WTC11 (cell line): ENCODE measurements at regions not wholly inside any gene's neighbourhood (a gene's known extent, or its start where the extent isn't known, plus 50 kb on each side); places are given as distances from the start of the nearest gene placed in this dataset.

Source experiments
- ATAC-seq: fragments of 200-7000 bp; cut with Tn5 transposase; 2 replicates; pipeline ENCODE4 v1.10.0; 2021; ENCODE audit warnings: mild to moderate bottlenecking, moderate library complexity
- CTCF ChIA-PET: fragments of 300-600 bp; sonication (Branson Sonifier 250); formaldehyde crosslinking; loops from one replicate; lab custom pipeline; 2021; ENCODE audit warnings: antibody characterized with exemption; lab: Charles Lee
- POLR2A ChIA-PET: fragments of 350-600 bp; sonication (Branson Sonifier 250); formaldehyde crosslinking; loops from one replicate; lab custom pipeline; 2021; ENCODE audit warnings: antibody characterized with exemption; lab: Charles Lee
- DNase-seq: peaks from one replicate; pipeline ENCODE4 v3.0.0; 2021; ENCODE audit warnings: low spot score
- H3K27ac Mint-ChIP-seq: 2 replicates; pipeline ENCODE4 v1.8.0; 2021; ENCODE audit warnings: mixed read lengths
- H3K27me3 Mint-ChIP-seq: 2 replicates; pipeline ENCODE4 v1.8.0; 2021; ENCODE audit warnings: low read depth, mild to moderate bottlenecking, moderate library complexity, mixed read lengths
- H3K36me3 Mint-ChIP-seq: 2 replicates; pipeline ENCODE4 v1.8.0; 2021; ENCODE audit warnings: mixed read lengths
- H3K4me1 Mint-ChIP-seq: 2 replicates; pipeline ENCODE4 v1.8.0; 2022; ENCODE audit warnings: mixed read lengths
- H3K4me3 Mint-ChIP-seq: 2 replicates; pipeline ENCODE4 v1.8.0; 2021; ENCODE audit warnings: mild to moderate bottlenecking, moderate library complexity, mixed read lengths
- H3K9me3 Mint-ChIP-seq: 2 replicates; pipeline ENCODE4 v1.8.0; 2021; ENCODE audit warnings: mixed read lengths
- CTCF ChIP-seq: fragments of 200-600 bp; IDR thresholded peaks from 2 replicates; pipeline ENCODE4 v1.8.0; 2022; ENCODE audit warnings: antibody characterized with exemption
- ESRRA ChIP-seq: sonication (generic); formaldehyde crosslinking; IDR thresholded peaks from 2 replicates; pipeline ENCODE4 v1.8.1; 2022; ENCODE audit warnings: mild to moderate bottlenecking, missing genetic modification reagents, borderline replicate concordance
- FOXP4 ChIP-seq: sonication (generic); formaldehyde crosslinking; IDR thresholded peaks from 2 replicates; pipeline ENCODE4 v1.8.0; 2022; ENCODE audit warnings: mild to moderate bottlenecking, missing genetic modification reagents
- HMGXB4 ChIP-seq: sonication (generic); formaldehyde crosslinking; IDR thresholded peaks from 2 replicates; pipeline ENCODE4 v1.8.1; 2023; ENCODE audit warnings: mild to moderate bottlenecking, moderate library complexity, missing genetic modification reagents
- SMAD4 ChIP-seq: sonication (generic); formaldehyde crosslinking; IDR thresholded peaks from 2 replicates; pipeline ENCODE4 v1.8.0; 2022; ENCODE audit warnings: mild to moderate bottlenecking, missing genetic modification reagents
- TEAD1 ChIP-seq: sonication (generic); formaldehyde crosslinking; IDR thresholded peaks from 2 replicates; pipeline ENCODE4 v1.8.0; 2022; ENCODE audit warnings: mild to moderate bottlenecking, missing genetic modification reagents
- TEAD4 ChIP-seq: sonication (generic); formaldehyde crosslinking; IDR thresholded peaks from 2 replicates; pipeline ENCODE4 v1.8.0; 2022; ENCODE audit warnings: mild to moderate bottlenecking, missing genetic modification reagents
- ZNF219 ChIP-seq: sonication (generic); formaldehyde crosslinking; IDR thresholded peaks from 2 replicates; pipeline ENCODE4 v1.8.0; 2023; ENCODE audit warnings: missing genetic modification reagents, mild to moderate bottlenecking, borderline replicate concordance
- ZNF416 ChIP-seq: fragments of 250-450 bp; sonication (Bioruptor Pico); IDR thresholded peaks from 2 replicates; pipeline ENCODE4 v1.9.0; 2021; ENCODE audit warnings: mild to moderate bottlenecking, inconsistent platforms
- TF ChIP-seq, protein P1 (sequence below): sonication (generic); formaldehyde crosslinking; IDR thresholded peaks from 2 replicates; pipeline ENCODE4 v1.8.0; 2022; ENCODE audit warnings: missing genetic modification reagents
- TF ChIP-seq, protein P2 (sequence below): sonication (generic); formaldehyde crosslinking; conservative IDR thresholded peaks from 2 replicates; pipeline ENCODE4 v1.8.1; 2022; ENCODE audit warnings: mild to moderate bottlenecking, missing genetic modification reagents
- TF ChIP-seq, protein P3 (sequence below): fragments of 250-450 bp; sonication (Bioruptor Pico); IDR thresholded peaks from 2 replicates; pipeline ENCODE4 v1.9.0; 2021; ENCODE audit warnings: moderate library complexity, mild to moderate bottlenecking, inconsistent platforms, borderline replicate concordance
- TF ChIP-seq, protein P4 (sequence below): sonication (generic); formaldehyde crosslinking; IDR thresholded peaks from 2 replicates; pipeline ENCODE4 v1.8.1; 2023; ENCODE audit warnings: mild to moderate bottlenecking, missing genetic modification reagents

DNA sequence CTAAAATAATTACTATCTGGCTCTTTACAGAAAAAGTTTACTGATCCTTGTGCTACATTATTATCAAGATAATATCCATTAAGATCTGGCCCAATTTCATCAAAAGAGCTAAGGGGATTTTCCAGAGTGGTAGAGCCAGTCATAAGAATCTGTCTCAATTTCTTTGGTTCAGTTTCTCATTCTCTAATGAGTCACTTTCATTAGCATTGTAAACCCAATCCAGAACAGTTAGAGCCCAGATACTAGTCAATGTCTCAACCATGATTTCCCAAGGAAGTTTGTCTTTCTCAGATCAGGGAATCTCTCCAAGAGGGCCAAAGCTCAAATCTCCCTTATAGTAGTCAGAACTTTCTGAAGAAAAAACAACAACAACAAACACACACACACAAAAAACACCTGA, 131.1 kb upstream of the PPP2R3A start (continued):
- TF ChIP-seq HMGXB4 (CRISPR knock-in tag) = no peak

GRCh38 chr3:135837977-135838631, 127.4 kb upstream of the PPP2R3A start:
- H3K9me3 Mint-ChIP-seq = no peaks in the 10 kb centered on the region; the same call in 1 of the 2 replicates
- DNase-seq (no peak), ATAC-seq (no peak)
- TF ChIP-seq CTCF (no peak), SMAD4 (no peak), ESRRA (CRISPR knock-in tag) (no peak), ZNF416 (CRISPR knock-in tag) (no peak), ZNF219 (no peak), TEAD1 (no peak), FOXP4 (CRISPR knock-in tag) (no peak), TEAD4 (CRISPR knock-in tag) (no peak)
- TF ChIP-seq, protein P1, sequence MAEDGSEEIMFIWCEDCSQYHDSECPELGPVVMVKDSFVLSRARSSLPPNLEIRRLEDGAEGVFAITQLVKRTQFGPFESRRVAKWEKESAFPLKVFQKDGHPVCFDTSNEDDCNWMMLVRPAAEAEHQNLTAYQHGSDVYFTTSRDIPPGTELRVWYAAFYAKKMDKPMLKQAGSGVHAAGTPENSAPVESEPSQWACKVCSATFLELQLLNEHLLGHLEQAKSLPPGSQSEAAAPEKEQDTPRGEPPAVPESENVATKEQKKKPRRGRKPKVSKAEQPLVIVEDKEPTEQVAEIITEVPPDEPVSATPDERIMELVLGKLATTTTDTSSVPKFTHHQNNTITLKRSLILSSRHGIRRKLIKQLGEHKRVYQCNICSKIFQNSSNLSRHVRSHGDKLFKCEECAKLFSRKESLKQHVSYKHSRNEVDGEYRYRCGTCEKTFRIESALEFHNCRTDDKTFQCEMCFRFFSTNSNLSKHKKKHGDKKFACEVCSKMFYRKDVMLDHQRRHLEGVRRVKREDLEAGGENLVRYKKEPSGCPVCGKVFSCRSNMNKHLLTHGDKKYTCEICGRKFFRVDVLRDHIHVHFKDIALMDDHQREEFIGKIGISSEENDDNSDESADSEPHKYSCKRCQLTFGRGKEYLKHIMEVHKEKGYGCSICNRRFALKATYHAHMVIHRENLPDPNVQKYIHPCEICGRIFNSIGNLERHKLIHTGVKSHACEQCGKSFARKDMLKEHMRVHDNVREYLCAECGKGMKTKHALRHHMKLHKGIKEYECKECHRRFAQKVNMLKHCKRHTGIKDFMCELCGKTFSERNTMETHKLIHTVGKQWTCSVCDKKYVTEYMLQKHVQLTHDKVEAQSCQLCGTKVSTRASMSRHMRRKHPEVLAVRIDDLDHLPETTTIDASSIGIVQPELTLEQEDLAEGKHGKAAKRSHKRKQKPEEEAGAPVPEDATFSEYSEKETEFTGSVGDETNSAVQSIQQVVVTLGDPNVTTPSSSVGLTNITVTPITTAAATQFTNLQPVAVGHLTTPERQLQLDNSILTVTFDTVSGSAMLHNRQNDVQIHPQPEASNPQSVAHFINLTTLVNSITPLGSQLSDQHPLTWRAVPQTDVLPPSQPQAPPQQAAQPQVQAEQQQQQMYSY (CRISPR knock-in tag) = no peak
- TF ChIP-seq, protein P2, sequence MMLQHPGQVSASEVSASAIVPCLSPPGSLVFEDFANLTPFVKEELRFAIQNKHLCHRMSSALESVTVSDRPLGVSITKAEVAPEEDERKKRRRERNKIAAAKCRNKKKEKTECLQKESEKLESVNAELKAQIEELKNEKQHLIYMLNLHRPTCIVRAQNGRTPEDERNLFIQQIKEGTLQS (CRISPR knock-in tag) = no peak
- POLR2A ChIA-PET = interaction anchor here (0.6 kb wide), 1 partner anchor 603 kb away, joined by 6 read pairs; no protein-coding TSS in a partner anchor
- no peak overlapping the region for H3K27ac Mint-ChIP-seq
- CTCF ChIA-PET = interaction anchor here (1.0 to 1.2 kb wide), 2 partner anchors 56 to 101 kb away, joined by 3 read pairs; no protein-coding TSS in a partner anchor
- H3K4me1 Mint-ChIP-seq = peaks cover 8% of the 10 kb centered on the region
- H3K27me3 Mint-ChIP-seq = no peaks in the 10 kb centered on the region
- no peaks in the 10 kb centered on the region for H3K36me3 Mint-ChIP-seq
- H3K4me3 Mint-ChIP-seq = no peak overlapping the region

- no peak overlapping the region for H3K27ac Mint-ChIP-seq
- no peak overlapping the region for H3K4me3 Mint-ChIP-seq
- H3K36me3 Mint-ChIP-seq = no peaks in the 10 kb centered on the region
- H3K9me3 Mint-ChIP-seq = peaks cover under 1% of the 10 kb centered on the region
- ChIA-PET POLR2A (no interaction called here), CTCF (no interaction called here)
- DNase-seq = no peak
- no peak for ATAC-seq
- no peaks in the 10 kb centered on the region for H3K27me3 Mint-ChIP-seq
- peaks cover 8% of the 10 kb centered on the region for H3K4me1 Mint-ChIP-seq
- TF ChIP-seq, protein P3, sequence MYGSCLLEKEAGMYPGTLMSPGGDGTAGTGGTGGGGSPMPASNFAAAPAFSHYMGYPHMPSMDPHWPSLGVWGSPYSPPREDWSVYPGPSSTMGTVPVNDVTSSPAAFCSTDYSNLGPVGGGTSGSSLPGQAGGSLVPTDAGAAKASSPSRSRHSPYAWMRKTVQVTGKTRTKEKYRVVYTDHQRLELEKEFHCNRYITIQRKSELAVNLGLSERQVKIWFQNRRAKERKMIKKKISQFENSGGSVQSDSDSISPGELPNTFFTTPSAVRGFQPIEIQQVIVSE (CRISPR knock-in tag) = no peak
- TF ChIP-seq CTCF = no peak
- TF ChIP-seq, protein P4, sequence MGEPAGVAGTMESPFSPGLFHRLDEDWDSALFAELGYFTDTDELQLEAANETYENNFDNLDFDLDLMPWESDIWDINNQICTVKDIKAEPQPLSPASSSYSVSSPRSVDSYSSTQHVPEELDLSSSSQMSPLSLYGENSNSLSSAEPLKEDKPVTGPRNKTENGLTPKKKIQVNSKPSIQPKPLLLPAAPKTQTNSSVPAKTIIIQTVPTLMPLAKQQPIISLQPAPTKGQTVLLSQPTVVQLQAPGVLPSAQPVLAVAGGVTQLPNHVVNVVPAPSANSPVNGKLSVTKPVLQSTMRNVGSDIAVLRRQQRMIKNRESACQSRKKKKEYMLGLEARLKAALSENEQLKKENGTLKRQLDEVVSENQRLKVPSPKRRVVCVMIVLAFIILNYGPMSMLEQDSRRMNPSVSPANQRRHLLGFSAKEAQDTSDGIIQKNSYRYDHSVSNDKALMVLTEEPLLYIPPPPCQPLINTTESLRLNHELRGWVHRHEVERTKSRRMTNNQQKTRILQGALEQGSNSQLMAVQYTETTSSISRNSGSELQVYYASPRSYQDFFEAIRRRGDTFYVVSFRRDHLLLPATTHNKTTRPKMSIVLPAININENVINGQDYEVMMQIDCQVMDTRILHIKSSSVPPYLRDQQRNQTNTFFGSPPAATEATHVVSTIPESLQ = no peak
Measured at GRCh38 chr3:135840436-135840835, 125.1 kb upstream of the PPP2R3A start.
